NCI-H526 treated with DMSO at 0.1 percent for 48 hours (cell line): ENCODE measurements at regions not wholly inside any gene's neighbourhood (a gene's known extent, or its start where the extent isn't known, plus 50 kb on each side); places are given as distances from the start of the nearest gene placed in this dataset.
A peak's percentile ranks its signal among the peaks of the same experiment; 100 is the strongest.
"Not testable (repeated sequence)": the region's sequence is repeated elsewhere in the genome, so short reads cannot be mapped to it uniquely, and the experiment has no call there.

Source experiments
- DNase-seq: peaks from one replicate; lab custom pipeline; 2025; lab: John Stamatoyannopoulos, UW

- no peak for DNase-seq
Measured at GRCh38 chr12:33323823-33324222, 115.8 kb downstream of the SYT10 start.

GRCh38 chr12:33322519-33322918 is 117.1 kb downstream of the SYT10 start:
- DNase-seq = peak; percentile 7

- no peak for DNase-seq
Measured at GRCh38 chr12:33317746-33318145, 121.9 kb downstream of the SYT10 start.

GRCh38 chr12:33314223-33314622 is 125.4 kb downstream of the SYT10 start:
- DNase-seq = no peak

- no peak for DNase-seq
Measured at GRCh38 chr12:33313476-33313875, 126.1 kb downstream of the SYT10 start.

- no peak for DNase-seq
Measured at GRCh38 chr12:33310471-33310870, 129.1 kb downstream of the SYT10 start.

GRCh38 chr12:33304176-33304575 is 135.4 kb downstream of the SYT10 start:
- DNase-seq = no peak

GRCh38 chr12:33296529-33296928 is 143.1 kb downstream of the SYT10 start:
- DNase-seq = no peak

- DNase-seq = no peak
Measured at GRCh38 chr12:33290703-33291102, 148.9 kb downstream of the SYT10 start.

GRCh38 chr12:33283054-33283453 is 156.6 kb downstream of the SYT10 start:
- no peak for DNase-seq

GRCh38 chr12:33277376-33277775 is 162.2 kb downstream of the SYT10 start:
- DNase-seq = no peak

- no peak for DNase-seq
Measured at GRCh38 chr12:33267641-33268040, 172.0 kb downstream of the SYT10 start.

- no peak for DNase-seq
Measured at GRCh38 chr12:33265900-33266299, 173.7 kb downstream of the SYT10 start.

- DNase-seq = no peak
Measured at GRCh38 chr12:33265033-33265731, 174.4 kb downstream of the SYT10 start.

GRCh38 chr12:33253178-33253577 is 186.4 kb downstream of the SYT10 start:
- no peak for DNase-seq

GRCh38 chr12:33251548-33251947 is 188.1 kb downstream of the SYT10 start:
- DNase-seq = no peak

GRCh38 chr12:33248364-33248763 is 191.3 kb downstream of the SYT10 start:
- no peak for DNase-seq

GRCh38 chr12:33247625-33248024 is 192.0 kb downstream of the SYT10 start:
- no peak for DNase-seq

GRCh38 chr12:33245434-33245833 is 194.2 kb downstream of the SYT10 start:
- no peak for DNase-seq

- no peak for DNase-seq
Measured at GRCh38 chr12:33226671-33227070, 212.9 kb downstream of the SYT10 start.

GRCh38 chr12:33223956-33224355 is 215.7 kb downstream of the SYT10 start:
- no peak for DNase-seq

- no peak for DNase-seq
Measured at GRCh38 chr12:33222357-33222756, 217.3 kb downstream of the SYT10 start.

GRCh38 chr12:33205981-33206380 is 233.6 kb downstream of the SYT10 start:
- no peak for DNase-seq

- not testable (repeated sequence) for DNase-seq
Measured at GRCh38 chr12:33194389-33194788, 245.2 kb downstream of the SYT10 start.
